Testis (tissue), 2 donors: ENCODE measurements at regions not wholly inside any gene's neighbourhood (a gene's known extent, or its start where the extent isn't known, plus 50 kb on each side); places are given as distances from the start of the nearest gene placed in this dataset.

ENCODE experiments used
- POLR2A ChIP-seq: fragments of 450-650 bp; IDR thresholded peaks from one replicate; pipeline ENCODE4 v1.6.1; 2017; ENCODE audit warnings: antibody characterized with exemption, mild to moderate bottlenecking, moderate library complexity
- TF ChIP-seq, protein P1 (sequence below), 3 experiments: fragments of 450-650 bp in 2 of 3; fragments of 200-600 bp in 1 of 3; sonication (generic) in 1 of 3; IDR thresholded peaks; one replicate each; pipeline ENCODE4 v1.5.1; 2016 to 2019; ENCODE audit warnings: antibody characterized with exemption in 3 of 3, mild to moderate bottlenecking in 2 of 3, moderate library complexity in 1 of 3

DNA sequence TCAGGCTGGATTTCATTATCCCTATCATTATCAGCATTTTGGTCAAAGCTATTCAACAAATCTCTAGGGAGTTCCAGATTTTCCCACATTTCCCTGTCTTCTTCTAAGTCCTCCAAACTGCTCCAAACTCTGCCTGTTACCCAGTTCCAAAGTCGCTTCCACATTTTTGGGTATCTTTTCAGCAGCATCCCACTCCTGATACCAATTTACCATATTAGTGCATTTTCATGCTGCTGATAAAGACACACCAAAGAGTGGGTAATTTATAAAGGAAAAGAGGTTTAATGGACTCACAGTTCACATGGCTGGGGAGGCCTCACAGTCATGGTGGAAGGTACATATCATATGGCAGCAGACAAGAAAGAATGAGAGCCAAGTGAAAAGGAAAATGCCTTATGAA lies 132.8 kb upstream of the SLC7A11 start:
- TF ChIP-seq, protein P1, sequence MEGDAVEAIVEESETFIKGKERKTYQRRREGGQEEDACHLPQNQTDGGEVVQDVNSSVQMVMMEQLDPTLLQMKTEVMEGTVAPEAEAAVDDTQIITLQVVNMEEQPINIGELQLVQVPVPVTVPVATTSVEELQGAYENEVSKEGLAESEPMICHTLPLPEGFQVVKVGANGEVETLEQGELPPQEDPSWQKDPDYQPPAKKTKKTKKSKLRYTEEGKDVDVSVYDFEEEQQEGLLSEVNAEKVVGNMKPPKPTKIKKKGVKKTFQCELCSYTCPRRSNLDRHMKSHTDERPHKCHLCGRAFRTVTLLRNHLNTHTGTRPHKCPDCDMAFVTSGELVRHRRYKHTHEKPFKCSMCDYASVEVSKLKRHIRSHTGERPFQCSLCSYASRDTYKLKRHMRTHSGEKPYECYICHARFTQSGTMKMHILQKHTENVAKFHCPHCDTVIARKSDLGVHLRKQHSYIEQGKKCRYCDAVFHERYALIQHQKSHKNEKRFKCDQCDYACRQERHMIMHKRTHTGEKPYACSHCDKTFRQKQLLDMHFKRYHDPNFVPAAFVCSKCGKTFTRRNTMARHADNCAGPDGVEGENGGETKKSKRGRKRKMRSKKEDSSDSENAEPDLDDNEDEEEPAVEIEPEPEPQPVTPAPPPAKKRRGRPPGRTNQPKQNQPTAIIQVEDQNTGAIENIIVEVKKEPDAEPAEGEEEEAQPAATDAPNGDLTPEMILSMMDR (IDR thresholded peaks at IDR 0.05): no peak
- TF ChIP-seq POLR2A: no peak
